Spleen (tissue), 7 donors: ENCODE measurements at regions not wholly inside any gene's neighbourhood (a gene's known extent, or its start where the extent isn't known, plus 50 kb on each side); places are given as distances from the start of the nearest gene placed in this dataset.

Experiments
- POLR2A ChIP-seq, 3 donors: fragments of 450-650 bp; IDR thresholded peaks; one replicate each; pipeline ENCODE4 v1.5.1; 2017; ENCODE audit warnings: antibody characterized with exemption in 3 of 3, mild to moderate bottlenecking in 1 of 3
- POLR2AphosphoS5 ChIP-seq, 3 donors: sonication (generic); formaldehyde crosslinking; IDR thresholded peaks; one replicate each; pipeline ENCODE4 v1.5.1; 2017; ENCODE audit warnings: antibody characterized with exemption in 3 of 3
- TF ChIP-seq, protein P1 (sequence below), 11 experiments: fragments of 200-600 bp in 7 of 11; fragments of 450-650 bp in 4 of 11; sonication (generic) in 4 of 11; IDR thresholded peaks in 8 of 11; conservative IDR thresholded peaks in 3 of 11; 1 replicate in 7 of 11; 2 replicates in 4 of 11; pipeline versions ENCODE4 v1.4.0 to v1.8.0; 2016 to 2021; ENCODE audit warnings: antibody characterized with exemption in 11 of 11, inconsistent platforms in 4 of 11, mild to moderate bottlenecking in 1 of 11
- donor health status: DM: no; HTN: no; CAD: no; lungs with moderate emphysema.
- donor health status: DM: no; HTN: no; CAD: no.
- donor health status: DM: no; HTN: no; CAD: no.

DNA sequence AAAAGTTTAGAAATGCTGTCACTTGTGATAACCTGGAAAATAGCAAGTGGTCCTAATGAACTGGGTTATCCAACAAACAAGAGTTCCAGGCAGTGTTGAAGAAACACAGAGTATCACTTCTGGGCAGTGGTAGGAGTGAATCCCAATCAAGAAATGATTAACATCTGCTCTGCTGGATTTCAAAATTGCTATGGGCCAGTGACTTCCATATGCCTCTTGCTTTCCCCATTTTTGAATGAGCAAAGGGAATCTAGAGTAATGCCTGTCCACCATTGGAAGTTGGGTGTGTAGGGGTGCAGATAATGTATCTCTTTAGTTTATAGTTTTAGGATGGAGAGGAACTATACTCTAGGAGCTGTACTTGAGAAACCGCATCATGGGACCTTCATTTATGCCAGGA is 236.5 kb downstream of the RPLP1 start:
- TF ChIP-seq, protein P1, sequence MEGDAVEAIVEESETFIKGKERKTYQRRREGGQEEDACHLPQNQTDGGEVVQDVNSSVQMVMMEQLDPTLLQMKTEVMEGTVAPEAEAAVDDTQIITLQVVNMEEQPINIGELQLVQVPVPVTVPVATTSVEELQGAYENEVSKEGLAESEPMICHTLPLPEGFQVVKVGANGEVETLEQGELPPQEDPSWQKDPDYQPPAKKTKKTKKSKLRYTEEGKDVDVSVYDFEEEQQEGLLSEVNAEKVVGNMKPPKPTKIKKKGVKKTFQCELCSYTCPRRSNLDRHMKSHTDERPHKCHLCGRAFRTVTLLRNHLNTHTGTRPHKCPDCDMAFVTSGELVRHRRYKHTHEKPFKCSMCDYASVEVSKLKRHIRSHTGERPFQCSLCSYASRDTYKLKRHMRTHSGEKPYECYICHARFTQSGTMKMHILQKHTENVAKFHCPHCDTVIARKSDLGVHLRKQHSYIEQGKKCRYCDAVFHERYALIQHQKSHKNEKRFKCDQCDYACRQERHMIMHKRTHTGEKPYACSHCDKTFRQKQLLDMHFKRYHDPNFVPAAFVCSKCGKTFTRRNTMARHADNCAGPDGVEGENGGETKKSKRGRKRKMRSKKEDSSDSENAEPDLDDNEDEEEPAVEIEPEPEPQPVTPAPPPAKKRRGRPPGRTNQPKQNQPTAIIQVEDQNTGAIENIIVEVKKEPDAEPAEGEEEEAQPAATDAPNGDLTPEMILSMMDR (IDR thresholded peaks at IDR 0.05 in 8 of 11, conservative IDR thresholded peaks at IDR 0.05 in 3 of 11) = no peak
- no peak for TF ChIP-seq POLR2AphosphoS5 (IDR thresholded peaks at IDR 0.05)
- TF ChIP-seq POLR2A (IDR thresholded peaks at IDR 0.05) = no peak
